IPS-15b (cell line): ENCODE measurements at regions not wholly inside any gene's neighbourhood (a gene's known extent, or its start where the extent isn't known, plus 50 kb on each side); places are given as distances from the start of the nearest gene placed in this dataset.

ENCODE experiments used
- H3K27me3 ChIP-seq: one replicate; pipeline ENCODE4 v1.6.1; 2013; ENCODE audit warnings: low read length; ENCODE audit not compliant: control insufficient read depth, insufficient read depth
- H3K36me3 ChIP-seq: one replicate; pipeline ENCODE4 v1.6.1; 2013; ENCODE audit warnings: low read length; ENCODE audit not compliant: control insufficient read depth, insufficient read depth
- H3K4me1 ChIP-seq: one replicate; pipeline ENCODE4 v1.6.1; 2013; ENCODE audit warnings: mild to moderate bottlenecking, low read length; ENCODE audit not compliant: control insufficient read depth, insufficient read depth
- H3K4me3 ChIP-seq: one replicate; pipeline ENCODE4 v1.5.1; 2013; ENCODE audit warnings: low read depth, low read length
- H3K9ac ChIP-seq: one replicate; pipeline ENCODE4 v1.6.1; 2013; ENCODE audit warnings: low read depth, mild to moderate bottlenecking, low read length
- H3K9me3 ChIP-seq: one replicate; pipeline ENCODE4 v1.6.1; 2013; ENCODE audit warnings: mild to moderate bottlenecking, low read length; ENCODE audit not compliant: control insufficient read depth, insufficient read depth

DNA sequence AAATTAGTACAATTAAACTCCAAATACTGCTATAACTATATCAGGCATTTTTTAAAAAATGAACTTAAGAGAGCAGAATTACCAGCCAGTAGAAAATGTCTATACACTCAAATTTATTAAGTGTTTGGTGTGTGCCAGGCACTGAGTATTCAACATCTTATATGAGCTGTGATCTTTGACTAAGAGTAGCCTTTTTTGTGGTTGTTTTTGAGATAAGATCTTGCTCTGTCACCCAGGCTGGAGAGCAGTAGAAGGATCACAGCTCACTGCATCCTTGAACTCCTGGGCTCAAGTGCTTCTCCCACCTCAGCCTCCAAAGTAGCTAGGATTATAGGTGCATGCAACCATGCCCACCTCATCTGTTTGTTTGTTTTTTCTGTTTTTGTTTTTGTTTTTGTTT, 102.5 kb upstream of the CELF2 start:
- no peak overlapping the region for H3K4me3 ChIP-seq
- H3K9me3 ChIP-seq: no peaks in the 10 kb centered on the region
- no peaks in the 10 kb centered on the region for H3K27me3 ChIP-seq
- no peak overlapping the region for H3K9ac ChIP-seq
- H3K4me1 ChIP-seq: peaks cover 4% of the 10 kb centered on the region
- no peaks in the 10 kb centered on the region for H3K36me3 ChIP-seq

GRCh38 chr10:10917031-10917430, 100.6 kb upstream of the CELF2 start:
- H3K4me1 ChIP-seq: no peaks in the 10 kb centered on the region
- H3K27me3 ChIP-seq: no peaks in the 10 kb centered on the region
- no peaks in the 10 kb centered on the region for H3K36me3 ChIP-seq
- H3K9me3 ChIP-seq: no peaks in the 10 kb centered on the region
- no peak overlapping the region for H3K9ac ChIP-seq
- no peak overlapping the region for H3K4me3 ChIP-seq

GRCh38 chr10:10919976-10920375, 97.7 kb upstream of the CELF2 start:
- no peaks in the 10 kb centered on the region for H3K36me3 ChIP-seq
- no peak overlapping the region for H3K9ac ChIP-seq
- no peaks in the 10 kb centered on the region for H3K9me3 ChIP-seq
- H3K27me3 ChIP-seq: no peaks in the 10 kb centered on the region
- H3K4me3 ChIP-seq: no peak overlapping the region
- no peaks in the 10 kb centered on the region for H3K4me1 ChIP-seq

DNA sequence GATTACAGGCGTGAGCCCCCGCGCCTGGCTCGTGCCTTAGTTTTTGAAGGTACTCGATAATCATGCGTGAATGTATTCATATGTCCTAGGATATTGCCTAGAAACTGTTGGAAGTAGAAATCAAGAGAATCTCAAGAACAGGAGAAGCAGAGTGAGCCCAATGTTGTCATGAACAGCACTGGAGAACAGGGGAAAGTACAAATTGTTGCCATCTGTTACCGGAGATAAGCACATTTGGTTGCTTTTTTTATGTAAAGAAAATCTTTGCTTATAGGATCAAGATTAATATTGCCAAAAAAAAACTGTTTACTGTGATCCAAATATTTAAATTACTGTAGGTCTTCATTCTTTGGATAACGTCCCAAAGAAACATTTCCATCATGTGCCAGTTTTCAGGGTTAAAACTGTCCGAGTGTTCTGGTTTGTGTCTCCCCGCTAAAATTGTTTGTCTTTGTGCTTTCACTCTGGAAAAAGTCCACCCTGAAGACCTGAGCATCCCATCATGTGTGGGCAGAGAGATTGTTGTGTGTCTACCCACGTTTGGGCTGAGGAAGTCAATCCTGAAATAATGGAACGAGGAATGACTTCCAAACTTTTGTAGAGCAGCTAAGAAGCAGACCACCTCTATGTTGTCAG, 95.7 kb upstream of the CELF2 start:
- Histone ChIP-seq H3K9me3 (no peaks in the 10 kb centered on the region), H3K36me3 (no peaks in the 10 kb centered on the region), H3K4me1 (no peaks in the 10 kb centered on the region), H3K27me3 (no peaks in the 10 kb centered on the region), H3K9ac (no peak overlapping the region), H3K4me3 (no peak overlapping the region)

DNA sequence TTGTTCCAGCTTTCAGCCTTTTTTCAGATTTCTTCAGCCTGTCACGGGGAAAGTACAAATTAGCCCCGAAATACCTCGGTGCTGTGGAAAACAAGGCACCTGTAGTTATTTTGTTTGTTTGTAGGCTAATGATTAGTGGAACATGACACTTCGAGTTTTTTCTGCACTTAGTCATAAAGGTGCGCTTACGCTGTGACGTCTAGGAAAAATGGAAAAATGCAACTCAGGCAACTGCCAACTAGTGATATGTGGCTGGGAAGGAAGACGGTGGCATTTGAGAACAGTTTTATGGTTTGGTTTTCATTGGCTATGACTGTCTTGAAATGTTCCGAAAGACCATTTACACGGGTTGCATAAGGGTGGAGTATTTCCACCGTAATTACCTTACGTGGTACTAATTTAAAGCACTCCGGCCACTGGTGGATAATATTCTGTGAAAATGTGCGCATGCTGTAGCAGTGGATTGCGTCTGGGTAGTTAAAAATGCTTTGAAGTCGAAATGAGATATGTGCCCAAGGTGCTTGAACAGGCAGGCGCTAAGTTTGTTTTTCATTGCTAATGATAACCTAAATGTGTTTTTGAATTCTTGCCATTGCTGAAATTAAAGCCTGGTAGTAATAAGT, 94.5 kb upstream of the CELF2 start:
- no peak overlapping the region for H3K9ac ChIP-seq

DNA sequence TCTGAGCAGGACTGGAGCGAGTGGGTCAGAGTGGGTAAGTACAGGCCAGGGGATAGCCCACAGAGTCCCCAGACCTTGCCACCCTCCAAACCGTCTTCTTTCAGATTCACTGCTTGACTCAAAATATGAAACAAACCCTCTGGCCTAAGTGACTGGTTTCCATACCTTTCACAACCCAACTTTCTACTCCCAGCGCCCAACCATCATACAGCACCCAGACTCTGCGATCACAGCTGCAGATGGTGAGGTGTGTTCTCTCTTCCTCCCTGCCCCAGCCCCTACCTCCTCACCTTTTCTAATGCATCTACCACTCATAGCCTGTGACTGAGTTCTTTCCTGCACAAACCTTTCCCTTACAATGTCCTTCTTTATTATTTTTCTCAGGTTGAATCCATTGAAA, 92.0 kb upstream of the CELF2 start:
- Histone ChIP-seq H3K4me3 (no peak overlapping the region), H3K27me3 (no peaks in the 10 kb centered on the region), H3K9me3 (no peaks in the 10 kb centered on the region), H3K36me3 (no peaks in the 10 kb centered on the region), H3K4me1 (no peaks in the 10 kb centered on the region), H3K9ac (no peak overlapping the region)

More for the DNA sequence above, 94.5 kb upstream of the CELF2 start:
- H3K27me3 ChIP-seq: no peaks in the 10 kb centered on the region
- H3K9me3 ChIP-seq: no peaks in the 10 kb centered on the region
- H3K36me3 ChIP-seq: no peaks in the 10 kb centered on the region
- no peak overlapping the region for H3K4me3 ChIP-seq
- H3K4me1 ChIP-seq: no peaks in the 10 kb centered on the region

DNA sequence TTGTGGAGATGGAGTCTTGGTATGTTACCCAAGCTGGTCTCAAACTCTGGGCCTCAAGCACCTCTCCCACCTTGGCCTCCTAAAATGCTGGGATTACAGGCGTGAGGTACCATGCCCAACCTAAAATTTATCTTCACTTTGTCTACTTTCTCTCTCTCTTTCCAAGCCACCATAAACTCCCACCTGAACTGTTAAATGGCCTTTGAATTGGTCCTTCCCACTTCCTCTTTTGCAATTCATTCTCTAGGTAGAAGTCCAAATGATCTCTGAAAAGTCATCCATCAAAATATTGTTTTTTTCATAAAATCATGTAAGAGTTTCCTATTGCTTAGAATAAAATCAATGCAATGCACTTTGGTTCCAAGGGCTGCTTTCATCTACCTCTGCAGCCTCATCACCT, 90.1 kb upstream of the CELF2 start:
- H3K27me3 ChIP-seq: no peaks in the 10 kb centered on the region
- no peaks in the 10 kb centered on the region for H3K4me1 ChIP-seq
- H3K4me3 ChIP-seq: no peak overlapping the region
- no peaks in the 10 kb centered on the region for H3K36me3 ChIP-seq
- H3K9me3 ChIP-seq: no peaks in the 10 kb centered on the region
- H3K9ac ChIP-seq: no peak overlapping the region

DNA sequence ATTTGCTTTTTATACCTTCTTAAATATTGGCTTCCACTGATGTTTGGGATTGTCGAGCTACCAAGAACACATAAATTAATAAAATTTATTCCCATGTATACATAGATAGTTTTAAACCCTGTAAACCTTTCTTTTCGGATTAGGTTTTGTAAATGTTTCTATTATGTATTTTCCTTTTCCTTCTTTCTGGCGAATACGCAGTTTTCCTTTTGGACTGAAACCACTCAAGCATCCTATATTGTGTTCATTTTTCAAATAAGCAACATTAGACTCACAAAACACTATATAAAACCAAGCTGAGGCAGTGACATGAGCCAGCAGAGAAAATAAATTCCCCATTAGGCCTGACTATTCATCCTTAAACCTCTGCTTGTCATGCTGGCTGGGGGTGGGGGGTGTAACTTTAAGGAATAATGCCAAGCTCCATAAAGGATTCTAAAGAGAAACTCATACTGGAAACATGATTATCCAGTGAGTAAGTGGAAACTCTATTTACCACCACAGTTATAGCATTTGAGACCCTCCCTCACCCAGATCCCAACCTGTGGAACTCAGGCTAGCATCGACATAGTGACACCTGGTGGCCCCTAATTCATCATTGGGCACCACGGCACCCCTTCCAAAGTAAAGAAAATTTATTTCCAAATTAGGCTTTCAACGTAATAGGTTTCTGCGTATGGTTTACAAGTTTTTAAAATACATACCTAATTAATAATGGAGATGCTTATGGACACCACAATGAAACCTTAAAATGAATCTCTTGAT, 86.5 kb upstream of the CELF2 start:
- no peaks in the 10 kb centered on the region for H3K9me3 ChIP-seq
- no peaks in the 10 kb centered on the region for H3K36me3 ChIP-seq
- H3K4me1 ChIP-seq: no peaks in the 10 kb centered on the region
- H3K9ac ChIP-seq: no peak overlapping the region
- H3K4me3 ChIP-seq: no peak overlapping the region
- no peaks in the 10 kb centered on the region for H3K27me3 ChIP-seq

GRCh38 chr10:10935032-10935431, 82.6 kb upstream of the CELF2 start:
- Histone ChIP-seq H3K4me1 (no peaks in the 10 kb centered on the region), H3K36me3 (no peaks in the 10 kb centered on the region), H3K4me3 (no peak overlapping the region), H3K9ac (no peak overlapping the region), H3K9me3 (no peaks in the 10 kb centered on the region), H3K27me3 (no peaks in the 10 kb centered on the region)

- Histone ChIP-seq H3K9ac (no peak overlapping the region), H3K9me3 (no peaks in the 10 kb centered on the region), H3K4me1 (no peaks in the 10 kb centered on the region), H3K27me3 (no peaks in the 10 kb centered on the region), H3K4me3 (no peak overlapping the region), H3K36me3 (no peaks in the 10 kb centered on the region)
Measured at GRCh38 chr10:10938676-10939075, 79.0 kb upstream of the CELF2 start.

DNA sequence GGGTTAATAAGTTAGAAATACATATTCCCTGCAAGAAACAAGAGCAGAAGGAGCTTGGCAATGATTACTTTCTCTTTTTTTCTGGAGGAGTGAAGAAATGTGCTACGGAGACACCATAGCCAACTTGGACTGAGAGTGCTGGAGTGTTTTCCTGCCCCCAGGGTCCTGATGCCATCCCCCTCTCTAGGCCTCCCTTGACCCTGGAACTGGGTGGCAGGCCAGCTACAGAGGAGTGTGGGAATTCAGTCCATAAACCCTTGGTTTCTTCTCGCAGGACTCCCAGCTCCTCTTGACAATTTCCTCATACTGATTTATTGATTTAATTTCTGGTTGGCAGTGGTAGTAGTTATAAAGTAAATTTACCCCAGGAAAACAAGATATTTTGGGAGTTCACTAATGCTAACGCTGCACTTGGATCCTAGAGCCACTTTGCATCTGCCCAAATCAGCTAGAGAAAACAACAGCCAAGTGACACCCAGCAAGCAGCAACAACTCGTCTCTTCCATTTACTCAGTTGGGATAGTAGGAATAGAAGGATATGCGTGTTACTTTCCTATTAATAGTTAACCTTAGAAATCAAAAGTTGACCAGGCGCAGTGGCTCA, 76.4 kb upstream of the CELF2 start:
- Histone ChIP-seq H3K4me3 (no peak overlapping the region), H3K36me3 (no peaks in the 10 kb centered on the region), H3K9ac (no peak overlapping the region), H3K9me3 (peaks cover 13% of the 10 kb centered on the region), H3K27me3 (no peaks in the 10 kb centered on the region), H3K4me1 (no peaks in the 10 kb centered on the region)

DNA sequence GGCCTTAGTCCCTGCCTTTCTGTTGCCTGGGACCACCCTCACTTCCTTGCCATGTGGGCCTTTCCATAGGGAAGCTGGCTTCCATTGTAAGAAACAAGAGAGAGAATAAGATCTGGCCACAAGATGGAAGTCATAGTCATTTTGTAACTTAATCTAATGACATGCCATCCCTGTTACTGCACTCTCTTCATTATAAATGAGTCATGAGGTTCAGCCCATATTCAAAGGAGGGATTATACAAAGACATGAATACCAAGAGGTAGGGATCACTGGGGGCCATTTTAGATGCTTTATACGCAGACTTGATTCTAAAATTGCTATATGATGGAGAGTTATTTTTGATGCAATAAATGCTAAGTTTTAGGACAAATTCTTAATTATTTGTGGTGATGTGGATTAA, 75.2 kb upstream of the CELF2 start:
- peaks cover 14% of the 10 kb centered on the region for H3K9me3 ChIP-seq
- no peak overlapping the region for H3K9ac ChIP-seq
- H3K4me1 ChIP-seq: no peaks in the 10 kb centered on the region
- no peak overlapping the region for H3K4me3 ChIP-seq
- H3K36me3 ChIP-seq: no peaks in the 10 kb centered on the region
- H3K27me3 ChIP-seq: no peaks in the 10 kb centered on the region
